Hepatocyte (in vitro differentiated cells): ENCODE measurements at regions not wholly inside any gene's neighbourhood (a gene's known extent, or its start where the extent isn't known, plus 50 kb on each side); places are given as distances from the start of the nearest gene placed in this dataset.

ENCODE experiments used
- EZH2 ChIP-seq: fragments of 200-600 bp; sonication (generic); IDR thresholded peaks from 2 replicates; pipeline ENCODE4 v1.6.1; 2016; ENCODE audit warnings: antibody characterized with exemption, mild to moderate bottlenecking, borderline replicate concordance
- EZH2phosphoT487 ChIP-seq: fragments of 200-600 bp; sonication (generic); IDR thresholded peaks from one replicate; pipeline ENCODE4 v1.6.1; 2018; ENCODE audit warnings: antibody characterized with exemption, mild to moderate bottlenecking, low read depth, moderate library complexity; ENCODE audit not compliant: unreplicated experiment, severe bottlenecking
- TF ChIP-seq, protein P1 (sequence below): fragments of 200-600 bp; sonication (generic); IDR thresholded peaks from 2 replicates; pipeline ENCODE4 v1.5.1; 2016; ENCODE audit warnings: antibody characterized with exemption, mild to moderate bottlenecking; ENCODE audit not compliant: poor library complexity

DNA sequence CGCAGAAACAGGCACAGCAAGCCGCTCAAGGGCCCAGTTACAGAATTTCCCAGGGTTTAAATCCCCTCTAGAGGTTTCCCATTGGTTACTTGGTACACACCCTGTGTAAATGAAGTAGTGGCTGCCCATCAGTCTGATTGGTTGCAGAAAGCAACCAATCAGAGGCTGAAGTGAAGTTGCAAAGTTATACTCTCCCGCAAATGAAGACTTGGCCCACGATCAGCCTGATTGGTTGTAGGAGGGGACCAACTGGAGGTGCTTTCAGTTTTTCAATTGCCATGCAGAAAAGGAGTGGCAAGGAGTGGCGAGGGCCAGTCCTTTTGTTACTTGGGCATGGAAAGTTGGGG lies 909.2 kb upstream of the AUTS2 start:
- TF ChIP-seq, protein P1, sequence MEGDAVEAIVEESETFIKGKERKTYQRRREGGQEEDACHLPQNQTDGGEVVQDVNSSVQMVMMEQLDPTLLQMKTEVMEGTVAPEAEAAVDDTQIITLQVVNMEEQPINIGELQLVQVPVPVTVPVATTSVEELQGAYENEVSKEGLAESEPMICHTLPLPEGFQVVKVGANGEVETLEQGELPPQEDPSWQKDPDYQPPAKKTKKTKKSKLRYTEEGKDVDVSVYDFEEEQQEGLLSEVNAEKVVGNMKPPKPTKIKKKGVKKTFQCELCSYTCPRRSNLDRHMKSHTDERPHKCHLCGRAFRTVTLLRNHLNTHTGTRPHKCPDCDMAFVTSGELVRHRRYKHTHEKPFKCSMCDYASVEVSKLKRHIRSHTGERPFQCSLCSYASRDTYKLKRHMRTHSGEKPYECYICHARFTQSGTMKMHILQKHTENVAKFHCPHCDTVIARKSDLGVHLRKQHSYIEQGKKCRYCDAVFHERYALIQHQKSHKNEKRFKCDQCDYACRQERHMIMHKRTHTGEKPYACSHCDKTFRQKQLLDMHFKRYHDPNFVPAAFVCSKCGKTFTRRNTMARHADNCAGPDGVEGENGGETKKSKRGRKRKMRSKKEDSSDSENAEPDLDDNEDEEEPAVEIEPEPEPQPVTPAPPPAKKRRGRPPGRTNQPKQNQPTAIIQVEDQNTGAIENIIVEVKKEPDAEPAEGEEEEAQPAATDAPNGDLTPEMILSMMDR, result no peak
- TF ChIP-seq EZH2, result no peak
- no peak for TF ChIP-seq EZH2phosphoT487
